ENCODE measurements at regions not wholly inside any gene's neighbourhood (a gene's known extent, or its start where the extent isn't known, plus 50 kb on each side); places are given as distances from the start of the nearest gene placed in this dataset.
A peak's percentile ranks its signal among the peaks of the same experiment; 100 is the strongest.

DNA sequence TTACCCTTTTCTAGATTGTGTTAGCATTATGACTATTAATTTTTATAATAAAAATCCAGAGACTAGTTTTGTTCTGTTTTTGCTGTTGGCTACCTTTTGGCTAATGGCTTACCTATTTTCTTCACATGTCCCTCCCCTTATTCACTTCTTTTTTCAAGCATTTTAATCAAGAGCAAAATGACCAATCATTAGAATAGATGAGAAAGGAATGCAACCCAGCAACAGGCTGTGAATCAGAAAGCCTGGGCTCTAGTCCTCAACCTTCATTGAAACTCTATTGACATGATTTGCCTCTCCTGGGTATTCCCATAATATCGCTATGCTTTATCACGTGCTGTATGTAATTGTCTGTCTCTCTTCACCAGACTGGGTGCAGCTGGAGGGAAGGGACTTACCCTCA lies 370.1 kb downstream of the IRS1 start:
- ATAC-seq: no peak
- Mint-ChIP-seq H3K9me3 (no peaks in the 10 kb centered on the region), H3K4me3 (no peak overlapping the region), H3K27me3 (peaks cover 24% of the 10 kb centered on the region), H3K36me3 (ENCODE audit: low read depth) (no peaks in the 10 kb centered on the region), H3K4me1 (ENCODE audit: low read depth) (no peaks in the 10 kb centered on the region), H3K27ac (no peak overlapping the region)
- intact Hi-C loops (cut with micrococcal nuclease): no loop called here
- POLR2A ChIA-PET: no interaction called here
- CTCF ChIA-PET: interaction anchor here (0.6 kb wide), 1 partner anchor 24 kb away, joined by 3 read pairs; no protein-coding TSS in a partner anchor
- TF ChIP-seq CTCF (IDR thresholded peaks at IDR 0.05): no peak
- DNase-seq: no peak

DNA sequence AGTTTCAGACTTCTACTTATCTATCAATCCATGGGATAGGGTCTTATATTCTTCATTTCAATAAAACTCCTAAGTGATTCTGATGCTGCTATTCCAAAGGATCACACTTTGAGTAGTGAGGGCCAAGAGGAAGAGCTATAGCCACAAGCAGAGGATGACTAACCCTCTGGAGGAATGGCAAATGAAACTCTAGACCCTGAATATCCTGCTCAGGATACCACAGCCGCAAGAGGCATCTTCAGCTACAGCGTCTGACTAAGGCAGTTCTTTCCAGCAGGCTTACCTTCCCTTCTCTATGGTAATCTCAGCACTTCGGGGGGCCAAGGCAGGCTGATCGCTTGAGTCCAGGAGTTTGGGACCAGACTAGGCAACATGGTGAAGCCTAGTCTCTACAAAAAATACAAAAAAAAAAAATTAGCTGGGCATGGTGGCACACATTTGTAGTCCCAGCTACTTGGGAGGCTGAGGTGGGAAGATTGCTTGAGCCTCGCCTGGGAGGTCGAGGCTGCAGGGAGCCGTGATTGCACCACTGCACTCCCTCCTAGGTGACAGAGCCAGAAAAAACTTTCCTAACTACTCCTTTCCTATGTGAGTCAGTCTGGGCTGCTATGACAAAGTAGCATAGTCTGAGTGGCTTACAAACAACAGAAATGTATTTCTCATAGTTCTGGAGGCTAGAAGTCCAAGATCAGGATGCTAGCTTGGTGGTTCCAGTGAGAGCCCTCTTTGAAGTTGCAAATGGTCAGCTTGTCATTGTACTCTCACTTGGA lies 371.9 kb downstream of the IRS1 start:
- DNase-seq: no peak
- ChIA-PET CTCF (no interaction called here), POLR2A (no interaction called here)
- Mint-ChIP-seq H3K36me3 (ENCODE audit: low read depth) (no peaks in the 10 kb centered on the region), H3K4me1 (ENCODE audit: low read depth) (peaks cover 12% of the 10 kb centered on the region), H3K9me3 (no peaks in the 10 kb centered on the region), H3K27ac (no peak overlapping the region), H3K27me3 (peaks cover 28% of the 10 kb centered on the region), H3K4me3 (no peak overlapping the region)
- ATAC-seq: no peak
- intact Hi-C loops (cut with micrococcal nuclease): no loop called here
- no peak for TF ChIP-seq CTCF (IDR thresholded peaks at IDR 0.05)

- no peaks in the 10 kb centered on the region for H3K36me3 Mint-ChIP-seq (ENCODE audit: low read depth)
- intact Hi-C loops (cut with micrococcal nuclease): no loop called here
- no peak overlapping the region for H3K4me3 Mint-ChIP-seq
- no peak for DNase-seq
- ATAC-seq: no peak
- peaks cover 12% of the 10 kb centered on the region for H3K4me1 Mint-ChIP-seq (ENCODE audit: low read depth)
- H3K9me3 Mint-ChIP-seq: no peaks in the 10 kb centered on the region
- ChIA-PET POLR2A (no interaction called here), CTCF (interaction anchor here (0.7 kb wide), 1 partner anchor 62 kb away, joined by 3 read pairs; no protein-coding TSS in a partner anchor)
- H3K27me3 Mint-ChIP-seq: peaks cover 23% of the 10 kb centered on the region
- no peak for TF ChIP-seq CTCF (IDR thresholded peaks at IDR 0.05)
- no peak overlapping the region for H3K27ac Mint-ChIP-seq
Observed at GRCh38 chr2:226426292-226426736, 373.3 kb downstream of the IRS1 start.

GRCh38 chr2:226424971-226425370 lies 374.6 kb downstream of the IRS1 start:
- TF ChIP-seq CTCF (IDR thresholded peaks at IDR 0.05): no peak
- ChIA-PET CTCF (no interaction called here), POLR2A (interaction anchor here (0.6 kb wide), 1 partner anchor 198 kb away, joined by 3 read pairs; no protein-coding TSS in a partner anchor)
- intact Hi-C loops (cut with micrococcal nuclease): no loop called here
- DNase-seq (no peak), ATAC-seq (no peak)
- Mint-ChIP-seq H3K4me3 (no peak overlapping the region), H3K27ac (no peak overlapping the region), H3K36me3 (ENCODE audit: low read depth) (no peaks in the 10 kb centered on the region), H3K9me3 (no peaks in the 10 kb centered on the region), H3K27me3 (peaks cover 18% of the 10 kb centered on the region), H3K4me1 (ENCODE audit: low read depth) (peaks cover 12% of the 10 kb centered on the region)

GRCh38 chr2:226423498-226423960 lies 376.1 kb downstream of the IRS1 start:
- DNase-seq (peak; percentile 63), ATAC-seq (peak; percentile 92)
- Mint-ChIP-seq H3K36me3 (ENCODE audit: low read depth) (no peaks in the 10 kb centered on the region), H3K27ac (no peak overlapping the region), H3K27me3 (peaks cover 18% of the 10 kb centered on the region), H3K9me3 (no peaks in the 10 kb centered on the region), H3K4me3 (no peak overlapping the region), H3K4me1 (ENCODE audit: low read depth) (peaks cover 12% of the 10 kb centered on the region)
- intact Hi-C loops (cut with micrococcal nuclease): no loop called here
- ChIA-PET CTCF (no interaction called here), POLR2A (interaction anchor here (0.8 to 1.0 kb wide), 2 partner anchors 18 to 158 kb away, joined by 3 read pairs; no protein-coding TSS in a partner anchor)
- no peak for TF ChIP-seq CTCF (IDR thresholded peaks at IDR 0.05)
